ENCODE measurements at regions not wholly inside any gene's neighbourhood (a gene's known extent, or its start where the extent isn't known, plus 50 kb on each side); places are given as distances from the start of the nearest gene placed in this dataset.
"Not testable (repeated sequence)": the region's sequence is repeated elsewhere in the genome, so short reads cannot be mapped to it uniquely, and the experiment has no call there.

DNA sequence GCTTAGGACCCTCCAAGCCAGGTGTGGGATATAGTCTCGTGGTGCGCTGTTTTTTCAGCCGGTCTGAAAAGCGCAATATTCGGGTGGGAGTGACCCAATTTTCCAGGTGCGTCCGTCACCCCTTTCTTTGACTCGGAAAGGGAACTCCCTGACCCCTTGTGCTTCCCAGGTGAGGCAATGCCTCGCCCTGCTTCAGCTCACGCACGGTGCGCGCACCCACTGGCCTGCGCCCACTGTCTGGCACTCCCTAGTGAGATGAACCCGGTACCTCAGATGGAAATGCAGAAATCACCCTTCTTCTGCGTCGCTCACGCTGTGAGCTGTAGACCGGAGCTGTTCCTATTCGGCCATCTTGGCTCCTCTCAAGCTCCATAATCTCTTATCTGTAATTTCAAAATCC, 408.0 kb downstream of the FAM72C start:
- TF ChIP-seq EZH2phosphoT487 (IDR thresholded peaks at IDR 0.05; ENCODE audit: insufficient read depth, low read depth); EZH2 (IDR thresholded peaks at IDR 0.05; ENCODE audit: insufficient read depth, poor library complexity, severe bottlenecking): not testable (repeated sequence)

All from GM23248 (cell line).